Activated CD8-positive, alpha-beta memory T cell treated with anti-CD3 and anti-CD28 coated beads, Interleukin-2, amount 50 U/mL, for 24 hours (primary cell): ENCODE measurements at regions not wholly inside any gene's neighbourhood (a gene's known extent, or its start where the extent isn't known, plus 50 kb on each side); places are given as distances from the start of the nearest gene placed in this dataset.
"Not testable (repeated sequence)": the region's sequence is repeated elsewhere in the genome, so short reads cannot be mapped to it uniquely, and the experiment has no call there.

Source experiments
- DNase-seq: peaks from one replicate; pipeline ENCODE4 v3.0.0-alpha.2; 2020; ENCODE audit errors: extremely low read depth

DNA sequence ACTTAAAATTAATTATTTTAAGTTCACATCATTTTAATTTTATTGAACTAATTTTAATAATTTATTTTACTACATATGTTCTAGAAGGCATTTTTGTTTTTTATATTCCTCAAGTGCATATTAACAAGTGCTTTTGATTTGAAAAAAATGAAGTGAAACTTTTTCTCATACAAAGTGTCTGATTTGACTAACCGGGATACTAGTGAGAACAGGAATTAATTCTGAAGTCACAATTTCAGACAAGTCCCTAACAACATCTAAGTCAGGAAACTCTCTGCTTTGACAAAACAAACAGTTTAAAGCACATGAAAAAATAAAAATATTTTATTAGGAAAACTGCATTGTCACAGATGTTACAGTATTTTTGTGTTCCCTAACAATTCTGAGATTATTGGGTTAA, 1166.3 kb upstream of the CITED2 start:
- no peak for DNase-seq

- DNase-seq: no peak
These were observed 1164.5 kb upstream of the CITED2 start for GRCh38 chr6:140538926-140539325.

DNA sequence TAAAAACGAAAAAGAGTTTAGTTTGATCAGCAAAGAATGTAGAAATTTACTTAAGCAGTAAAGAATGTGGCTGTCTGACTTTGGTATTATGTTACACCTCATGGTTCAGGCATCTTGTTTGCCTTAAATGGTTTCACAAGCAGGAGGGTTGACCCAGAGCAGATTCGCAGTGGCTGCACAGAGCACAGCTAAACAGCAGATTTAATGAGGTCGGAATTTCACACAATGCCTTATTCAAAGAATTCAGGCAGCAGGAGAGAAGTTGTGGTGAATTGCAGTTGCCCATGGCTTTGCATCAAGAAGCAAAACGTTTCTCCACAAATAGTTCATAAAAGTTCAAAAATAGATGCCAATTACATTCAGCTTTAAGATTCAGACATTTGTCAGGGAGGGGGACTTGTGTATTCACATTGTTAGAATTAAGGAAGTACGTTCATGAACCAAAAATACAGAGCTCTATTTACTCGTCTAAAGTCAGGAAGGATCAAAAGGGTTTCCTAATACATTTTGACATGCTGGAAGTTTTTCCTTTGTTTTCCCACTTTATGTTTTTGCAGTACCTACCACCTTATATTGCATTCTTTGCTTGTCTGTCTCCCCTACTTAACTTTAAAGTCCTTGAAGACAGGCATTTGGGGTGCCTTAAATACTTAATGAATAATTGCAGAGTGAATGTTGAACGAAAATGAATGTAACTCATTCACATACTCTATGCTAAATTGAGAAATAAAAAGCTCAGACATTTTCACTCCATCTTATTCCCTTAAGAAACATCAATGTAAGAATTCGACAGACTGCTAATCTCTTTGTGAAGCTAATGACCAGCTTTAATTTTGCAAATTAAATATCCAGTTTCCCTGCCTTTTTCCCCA, 1163.6 kb upstream of the CITED2 start:
- DNase-seq: no peak

GRCh38 chr6:140537211-140537610, 1162.8 kb upstream of the CITED2 start:
- no peak for DNase-seq

- DNase-seq: no peak
These were observed 1161.1 kb upstream of the CITED2 start for GRCh38 chr6:140535511-140535910.

DNA sequence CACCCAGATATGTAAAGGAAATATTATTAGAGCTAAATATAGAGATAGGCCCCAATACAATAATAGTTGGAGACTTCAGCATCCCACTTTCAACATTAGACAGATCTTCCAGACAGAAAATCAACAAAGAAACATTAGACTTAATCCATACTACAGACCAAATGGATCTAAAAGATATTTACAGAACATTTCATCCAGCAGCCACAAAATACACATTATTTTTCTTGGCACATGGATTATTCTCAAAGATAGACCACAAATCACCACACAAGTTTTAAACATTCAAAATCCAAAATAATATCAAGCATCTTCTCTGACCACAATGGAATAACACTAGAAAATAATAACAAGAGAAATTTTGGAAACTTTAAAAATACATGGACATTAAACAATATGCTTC, 1159.1 kb upstream of the CITED2 start:
- DNase-seq: no peak

DNA sequence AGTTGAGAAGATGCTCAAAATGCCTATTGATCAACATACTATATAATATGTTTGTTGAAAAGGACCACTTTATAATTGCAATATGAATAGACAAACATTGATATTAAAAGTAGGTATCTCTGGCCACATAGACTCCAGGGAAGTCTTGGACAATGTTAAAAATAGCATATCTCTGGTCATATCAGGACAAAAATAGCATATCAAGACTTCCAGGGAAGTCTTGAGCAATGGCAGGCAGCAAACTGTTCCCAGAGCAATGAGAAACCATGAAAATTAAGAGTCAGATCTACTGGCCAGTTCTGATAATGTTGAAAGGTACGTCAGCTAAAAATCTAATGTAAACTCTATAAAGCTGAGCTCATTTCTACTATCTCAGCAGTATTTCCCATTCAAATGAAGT, 1130.3 kb upstream of the CITED2 start:
- no peak for DNase-seq

GRCh38 chr6:140500849-140501248, 1126.4 kb upstream of the CITED2 start:
- DNase-seq: no peak

GRCh38 chr6:140499607-140500006, 1125.2 kb upstream of the CITED2 start:
- no peak for DNase-seq

DNA sequence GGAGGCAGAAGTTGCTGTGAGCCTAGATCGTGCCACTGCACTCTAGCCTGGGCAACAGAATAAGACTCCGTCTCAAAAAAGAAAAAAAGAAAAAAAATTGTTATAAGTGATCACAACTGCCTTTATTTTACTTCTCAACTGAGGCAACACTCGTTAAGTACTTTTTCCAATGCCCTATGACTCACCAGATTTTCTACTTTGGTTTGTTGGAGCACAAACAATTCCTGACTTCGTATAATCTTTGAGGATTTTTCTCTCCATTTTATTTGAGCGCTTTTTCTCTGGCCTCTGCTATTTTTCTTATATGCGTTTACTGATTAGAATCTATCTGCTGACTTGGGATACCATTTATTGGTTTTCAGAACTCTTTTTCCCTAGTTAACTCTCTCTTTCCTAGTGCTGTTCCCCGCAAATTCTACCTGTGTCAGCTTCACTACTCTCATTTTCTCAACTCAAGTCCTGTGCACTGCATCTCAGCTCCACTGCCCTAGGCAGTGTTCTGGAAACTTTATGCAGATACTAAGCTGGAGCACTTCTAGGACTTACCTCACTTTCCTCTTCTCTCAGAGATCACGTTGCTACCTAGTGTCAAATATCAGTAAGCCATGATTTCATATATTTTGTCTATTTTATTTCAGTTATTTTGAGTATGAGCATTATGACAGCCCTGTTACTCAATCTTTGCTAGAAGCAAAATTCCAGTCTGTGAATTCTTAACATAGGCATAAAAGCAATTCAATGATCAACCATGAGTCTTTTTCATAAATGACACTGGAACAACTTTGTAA, 1120.1 kb upstream of the CITED2 start:
- no peak for DNase-seq

DNA sequence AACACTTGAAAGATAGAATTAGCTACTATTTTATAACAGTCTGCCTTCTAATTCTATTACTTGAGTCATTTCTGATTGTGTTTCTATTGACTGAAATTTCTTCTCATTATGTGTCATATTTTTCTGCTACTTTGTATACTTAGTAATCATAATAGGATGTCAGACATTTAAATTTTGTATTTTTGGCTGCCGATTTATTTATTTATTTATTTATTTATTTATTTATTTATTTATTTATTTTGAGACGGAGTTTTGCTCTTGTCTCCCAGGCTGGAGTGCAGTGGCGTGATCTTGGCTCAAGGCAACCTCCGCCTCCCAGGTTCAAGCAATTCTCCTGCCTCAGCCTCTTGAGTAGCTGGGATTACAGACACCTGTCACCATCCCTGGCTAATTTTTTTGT, 1119.0 kb upstream of the CITED2 start:
- not testable (repeated sequence) for DNase-seq

- no peak for DNase-seq
These were observed 1115.6 kb upstream of the CITED2 start for GRCh38 chr6:140490081-140490480.

DNA sequence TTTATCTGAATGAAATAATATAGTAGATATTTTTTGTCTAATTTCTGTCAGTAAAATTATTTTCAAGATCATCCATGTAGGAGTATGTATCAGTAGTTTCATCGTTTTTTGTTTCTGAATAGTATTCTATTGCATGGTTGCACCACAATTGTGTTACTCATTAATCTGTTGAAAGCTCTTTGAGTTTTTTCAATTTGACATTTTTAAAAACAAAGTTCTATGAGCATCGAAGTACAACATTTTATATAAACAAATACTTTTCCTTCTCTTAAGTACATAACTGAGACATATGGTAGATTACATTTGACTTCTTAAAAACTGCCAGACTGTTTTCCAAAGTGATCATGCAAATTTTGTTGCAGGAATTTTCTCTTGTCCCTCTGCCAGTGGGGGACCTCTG, 1113.1 kb upstream of the CITED2 start:
- no peak for DNase-seq

GRCh38 chr6:140486450-140487361, 1112.3 kb upstream of the CITED2 start:
- no peak for DNase-seq

DNA sequence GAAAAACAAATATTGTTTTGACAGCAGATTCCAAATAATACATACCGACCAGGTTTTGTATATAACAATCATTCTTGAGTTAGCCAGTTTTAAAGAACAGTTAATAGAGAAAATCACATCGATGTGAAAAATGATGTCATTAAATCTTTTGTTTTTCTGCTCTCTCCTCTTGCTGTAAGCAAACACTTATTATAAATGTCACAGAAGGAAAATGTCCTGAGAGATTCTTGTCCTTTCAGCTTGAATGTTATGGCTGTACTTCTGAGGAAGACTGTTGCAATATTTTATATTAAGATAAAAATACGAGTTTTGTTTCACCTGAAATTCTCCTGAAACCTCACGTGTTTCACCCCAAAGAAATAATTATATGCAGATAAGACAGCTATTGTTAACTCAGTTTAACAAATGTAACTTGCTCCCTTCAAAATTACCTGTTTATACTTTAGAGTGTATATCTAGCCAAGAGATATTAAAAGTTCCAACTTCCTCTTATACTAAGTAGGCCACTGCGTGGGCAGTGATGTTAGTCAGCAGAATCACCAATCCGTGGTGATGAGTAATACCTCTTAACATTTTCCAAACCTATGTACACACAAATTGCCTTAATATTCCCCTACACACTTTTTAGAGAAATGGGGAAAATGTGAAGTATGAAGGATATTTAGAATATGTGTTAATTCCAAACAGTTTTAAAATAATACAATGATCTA, 1111.4 kb upstream of the CITED2 start:
- no peak for DNase-seq

GRCh38 chr6:140480852-140481251, 1106.4 kb upstream of the CITED2 start:
- DNase-seq: no peak

- DNase-seq: no peak
These were observed 1104.2 kb upstream of the CITED2 start for GRCh38 chr6:140478631-140479030.

- no peak for DNase-seq
These were observed 1100.6 kb upstream of the CITED2 start for GRCh38 chr6:140475086-140475485.

GRCh38 chr6:140464720-140465119, 1090.3 kb upstream of the CITED2 start:
- no peak for DNase-seq

DNA sequence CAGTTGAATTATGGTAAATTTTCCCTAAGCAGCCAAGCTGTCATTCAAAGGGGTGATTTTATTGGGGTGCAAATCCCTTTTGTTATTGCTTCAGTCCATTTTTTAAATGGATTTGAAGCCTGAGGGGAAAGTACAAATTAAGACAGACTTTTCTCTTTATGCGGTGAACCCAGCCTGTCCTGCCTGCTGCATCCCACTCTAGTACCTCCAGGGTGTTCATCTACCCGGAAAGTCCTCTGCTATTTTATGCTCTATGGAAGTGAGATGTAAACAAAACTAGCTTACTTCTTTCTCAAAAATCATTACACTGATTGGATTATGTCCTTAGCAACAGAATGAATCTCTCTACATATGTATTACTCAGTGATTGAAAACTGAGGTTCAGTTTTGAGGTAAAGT, 1088.9 kb upstream of the CITED2 start:
- DNase-seq: no peak
